SK-N-MC (cell line): ENCODE measurements at regions not wholly inside any gene's neighbourhood (a gene's known extent, or its start where the extent isn't known, plus 50 kb on each side); places are given as distances from the start of the nearest gene placed in this dataset.

Experiments
- EZH2 ChIP-seq: fragments of 200-600 bp; sonication (generic); IDR thresholded peaks from one replicate; pipeline ENCODE4 v1.6.1; 2017; ENCODE audit warnings: antibody characterized with exemption
- POLR2AphosphoS5 ChIP-seq: IDR thresholded peaks from 2 replicates; pipeline ENCODE4 v1.6.1; 2012; ENCODE audit warnings: mild to moderate bottlenecking, low read depth, low read length, borderline replicate concordance

DNA sequence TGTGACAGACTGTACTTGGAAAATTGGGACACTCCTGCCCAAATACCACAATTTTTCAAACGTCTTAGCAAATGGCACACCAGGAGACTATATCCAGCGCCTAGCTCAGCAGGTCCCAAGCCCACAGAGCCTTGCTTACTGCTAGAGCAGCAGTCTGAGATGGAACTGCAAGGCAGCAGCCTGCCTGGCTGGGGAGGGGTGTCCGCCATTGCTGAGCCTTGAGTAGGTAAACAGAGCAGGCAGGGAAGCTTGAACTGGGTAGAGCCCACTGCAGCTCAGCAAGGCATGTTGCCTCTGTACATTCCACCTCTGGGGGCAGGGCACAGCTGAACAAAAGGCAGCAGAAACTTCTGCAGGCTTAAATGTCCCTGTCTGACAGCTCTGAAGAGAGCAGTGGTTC, 1003.3 kb upstream of the MAP3K7 start:
- TF ChIP-seq POLR2AphosphoS5 (no peak), EZH2 (no peak)
